HG03565 (cell line): ENCODE measurements at regions not wholly inside any gene's neighbourhood (a gene's known extent, or its start where the extent isn't known, plus 50 kb on each side); places are given as distances from the start of the nearest gene placed in this dataset.

Source experiments
- ATAC-seq: cut with Tn5 transposase; IDR thresholded peaks from one replicate; pipeline ENCODE4 v1.9.1; 2021; ENCODE audit warnings: mild to moderate bottlenecking, moderate library complexity; ENCODE audit not compliant: unreplicated experiment

- no peak for ATAC-seq
Measured at GRCh38 chr11:8340296-8340695, 76.6 kb upstream of the LMO1 start.

GRCh38 chr11:8339592-8340022 lies 75.9 kb upstream of the LMO1 start:
- ATAC-seq = no peak

- no peak for ATAC-seq
Measured at GRCh38 chr11:8338138-8338537, 74.5 kb upstream of the LMO1 start.

GRCh38 chr11:8337130-8337795 lies 73.6 kb upstream of the LMO1 start:
- no peak for ATAC-seq

- no peak for ATAC-seq
Measured at GRCh38 chr11:8336356-8337129, 72.9 kb upstream of the LMO1 start.

- ATAC-seq = no peak
Measured at GRCh38 chr11:8335683-8336082, 72.0 kb upstream of the LMO1 start.

GRCh38 chr11:8335186-8335585 lies 71.5 kb upstream of the LMO1 start:
- ATAC-seq = no peak

GRCh38 chr11:8333811-8334401 lies 70.2 kb upstream of the LMO1 start:
- ATAC-seq = no peak

- no peak for ATAC-seq
Measured at GRCh38 chr11:8333376-8333775, 69.7 kb upstream of the LMO1 start.

GRCh38 chr11:8332891-8333290 lies 69.2 kb upstream of the LMO1 start:
- no peak for ATAC-seq

- no peak for ATAC-seq
Measured at GRCh38 chr11:8332196-8332595, 68.5 kb upstream of the LMO1 start.

GRCh38 chr11:8331767-8332166 lies 68.1 kb upstream of the LMO1 start:
- no peak for ATAC-seq

GRCh38 chr11:8330896-8331295 lies 67.2 kb upstream of the LMO1 start:
- no peak for ATAC-seq

- ATAC-seq = no peak
Measured at GRCh38 chr11:8330404-8330803, 66.7 kb upstream of the LMO1 start.

GRCh38 chr11:8329847-8330361 lies 66.2 kb upstream of the LMO1 start:
- ATAC-seq = no peak

GRCh38 chr11:8329336-8329735 lies 65.7 kb upstream of the LMO1 start:
- ATAC-seq = no peak

GRCh38 chr11:8328848-8329330 lies 65.2 kb upstream of the LMO1 start:
- peak; percentile 34 for ATAC-seq

GRCh38 chr11:8328231-8328794 lies 64.6 kb upstream of the LMO1 start:
- ATAC-seq = no peak

- peak; percentile 55 for ATAC-seq
Measured at GRCh38 chr11:8327761-8328192, 64.1 kb upstream of the LMO1 start.

- no peak for ATAC-seq
Measured at GRCh38 chr11:8326337-8326736, 62.7 kb upstream of the LMO1 start.

GRCh38 chr11:8325591-8326304 lies 62.1 kb upstream of the LMO1 start:
- ATAC-seq = no peak
